Gastrocnemius medialis (tissue), 4 donors: ENCODE measurements at regions not wholly inside any gene's neighbourhood (a gene's known extent, or its start where the extent isn't known, plus 50 kb on each side); places are given as distances from the start of the nearest gene placed in this dataset.

Experiments
- POLR2A ChIP-seq, 2 donors: fragments of 450-650 bp; IDR thresholded peaks; one replicate each; pipeline ENCODE4 v1.6.1; 2017; ENCODE audit warnings: antibody characterized with exemption in 2 of 2, mild to moderate bottlenecking in 2 of 2, moderate library complexity in 2 of 2
- TF ChIP-seq, protein P1 (sequence below), 5 experiments: fragments of 450-650 bp in 3 of 5; fragments of 200-600 bp in 2 of 5; sonication (generic) in 2 of 5; IDR thresholded peaks in 4 of 5; conservative IDR thresholded peaks in 1 of 5; 1 replicate in 4 of 5; 2 replicates in 1 of 5; pipeline ENCODE4 v1.5.1; 2016 to 2019; ENCODE audit warnings: antibody characterized with exemption in 5 of 5, mild to moderate bottlenecking in 3 of 5, moderate library complexity in 3 of 5

DNA sequence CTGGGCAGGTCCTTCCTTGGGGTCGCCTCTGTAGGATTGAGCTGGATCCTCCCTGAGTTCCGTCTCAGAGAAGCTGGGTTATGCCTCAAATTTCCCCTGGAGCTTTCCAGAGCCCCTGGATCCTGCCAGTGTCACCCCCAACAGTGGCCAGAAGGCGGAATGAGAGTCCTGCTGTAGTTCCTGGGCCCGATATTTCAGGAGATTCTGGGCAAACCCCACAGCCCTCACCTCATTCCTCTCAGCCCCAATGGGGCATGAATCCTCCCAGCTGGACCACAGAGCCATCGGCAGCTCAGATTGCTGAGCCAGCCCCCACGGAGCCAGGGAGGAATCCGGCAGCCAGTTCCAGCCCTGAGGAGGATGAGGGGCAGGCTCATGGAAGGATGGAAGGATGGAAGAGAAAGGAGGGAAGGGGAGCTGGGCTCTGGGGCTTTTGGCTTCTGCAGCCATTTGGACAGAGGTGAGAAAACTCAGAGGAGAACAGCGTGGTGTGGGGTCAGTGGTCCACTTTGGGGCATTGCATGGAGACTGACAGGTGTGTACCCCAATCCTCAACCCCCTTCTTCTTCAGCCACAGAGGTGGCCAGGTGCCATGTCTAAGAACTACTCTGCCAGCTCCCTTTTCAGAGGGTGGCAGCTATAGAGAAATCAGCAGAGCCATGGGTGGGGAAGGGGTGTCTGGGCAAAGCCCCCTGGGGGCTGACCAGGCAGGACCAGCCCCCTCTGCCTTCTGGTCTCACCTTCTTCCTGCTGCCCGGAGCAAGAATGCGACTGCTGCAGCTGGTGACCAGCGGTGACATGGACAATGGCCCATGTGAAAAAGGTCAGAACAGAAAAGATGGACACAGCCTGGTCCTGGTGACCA is 867.6 kb downstream of the TBC1D22A start:
- no peak for TF ChIP-seq POLR2A (IDR thresholded peaks at IDR 0.05)
- TF ChIP-seq, protein P1, sequence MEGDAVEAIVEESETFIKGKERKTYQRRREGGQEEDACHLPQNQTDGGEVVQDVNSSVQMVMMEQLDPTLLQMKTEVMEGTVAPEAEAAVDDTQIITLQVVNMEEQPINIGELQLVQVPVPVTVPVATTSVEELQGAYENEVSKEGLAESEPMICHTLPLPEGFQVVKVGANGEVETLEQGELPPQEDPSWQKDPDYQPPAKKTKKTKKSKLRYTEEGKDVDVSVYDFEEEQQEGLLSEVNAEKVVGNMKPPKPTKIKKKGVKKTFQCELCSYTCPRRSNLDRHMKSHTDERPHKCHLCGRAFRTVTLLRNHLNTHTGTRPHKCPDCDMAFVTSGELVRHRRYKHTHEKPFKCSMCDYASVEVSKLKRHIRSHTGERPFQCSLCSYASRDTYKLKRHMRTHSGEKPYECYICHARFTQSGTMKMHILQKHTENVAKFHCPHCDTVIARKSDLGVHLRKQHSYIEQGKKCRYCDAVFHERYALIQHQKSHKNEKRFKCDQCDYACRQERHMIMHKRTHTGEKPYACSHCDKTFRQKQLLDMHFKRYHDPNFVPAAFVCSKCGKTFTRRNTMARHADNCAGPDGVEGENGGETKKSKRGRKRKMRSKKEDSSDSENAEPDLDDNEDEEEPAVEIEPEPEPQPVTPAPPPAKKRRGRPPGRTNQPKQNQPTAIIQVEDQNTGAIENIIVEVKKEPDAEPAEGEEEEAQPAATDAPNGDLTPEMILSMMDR (IDR thresholded peaks at IDR 0.05 in 4 of 5, conservative IDR thresholded peaks at IDR 0.05 in 1 of 5): no peak
